GM12878 (cell line): ENCODE measurements at regions not wholly inside any gene's neighbourhood (a gene's known extent, or its start where the extent isn't known, plus 50 kb on each side); places are given as distances from the start of the nearest gene placed in this dataset.

Experiments used
- SPI1 ChIP-seq: IDR thresholded peaks from 2 replicates; pipeline ENCODE4 v1.6.1; 2011; ENCODE audit warnings: low read depth, mild to moderate bottlenecking, low read length, moderate library complexity, borderline replicate concordance; ENCODE audit not compliant: insufficient read depth
- TF ChIP-seq, protein P1 (sequence below): IDR thresholded peaks from 2 replicates; pipeline ENCODE4 v1.6.1; 2012; ENCODE audit warnings: low read length, inconsistent platforms

DNA sequence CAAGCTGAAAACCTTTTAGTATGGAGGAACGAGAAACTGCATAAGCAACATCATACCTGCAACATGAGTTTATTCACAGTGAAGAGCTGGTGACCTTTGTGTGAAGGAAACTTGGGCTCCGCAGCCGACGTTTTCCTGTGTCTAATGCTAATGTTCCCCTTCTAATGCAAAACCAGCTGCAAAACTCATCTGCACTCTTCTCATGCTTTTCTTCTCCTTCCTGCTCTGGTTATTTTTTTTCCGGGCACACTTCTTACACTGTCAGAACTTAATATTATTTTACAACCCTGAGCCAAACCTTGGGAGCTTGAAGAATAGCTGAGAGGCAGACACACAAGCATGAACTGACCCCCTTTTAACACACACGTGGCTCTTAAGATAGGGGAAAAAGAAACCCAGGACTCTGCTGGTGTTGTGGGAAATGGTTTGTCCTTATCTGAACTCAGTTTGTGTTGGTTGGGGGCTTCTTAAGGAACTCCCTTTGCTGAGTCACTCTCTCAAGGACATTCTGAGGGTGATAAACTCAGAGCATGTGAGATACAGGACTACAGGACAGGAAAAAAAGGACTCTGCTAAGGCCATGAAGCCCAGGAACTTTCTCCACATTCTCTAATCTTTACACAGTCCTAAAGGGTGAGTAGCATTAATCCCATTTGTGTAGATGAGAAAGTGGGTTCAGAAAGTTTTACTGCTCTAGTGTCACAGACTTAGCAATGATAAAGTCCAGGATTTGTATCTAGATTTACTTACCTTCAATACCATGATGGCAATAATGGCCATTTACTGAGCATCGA, 439.3 kb upstream of the TRIB2 start:
- TF ChIP-seq, protein P1, sequence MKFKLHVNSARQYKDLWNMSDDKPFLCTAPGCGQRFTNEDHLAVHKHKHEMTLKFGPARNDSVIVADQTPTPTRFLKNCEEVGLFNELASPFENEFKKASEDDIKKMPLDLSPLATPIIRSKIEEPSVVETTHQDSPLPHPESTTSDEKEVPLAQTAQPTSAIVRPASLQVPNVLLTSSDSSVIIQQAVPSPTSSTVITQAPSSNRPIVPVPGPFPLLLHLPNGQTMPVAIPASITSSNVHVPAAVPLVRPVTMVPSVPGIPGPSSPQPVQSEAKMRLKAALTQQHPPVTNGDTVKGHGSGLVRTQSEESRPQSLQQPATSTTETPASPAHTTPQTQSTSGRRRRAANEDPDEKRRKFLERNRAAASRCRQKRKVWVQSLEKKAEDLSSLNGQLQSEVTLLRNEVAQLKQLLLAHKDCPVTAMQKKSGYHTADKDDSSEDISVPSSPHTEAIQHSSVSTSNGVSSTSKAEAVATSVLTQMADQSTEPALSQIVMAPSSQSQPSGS, result no peak
- no peak for TF ChIP-seq SPI1
